ENCODE measurements at regions not wholly inside any gene's neighbourhood (a gene's known extent, or its start where the extent isn't known, plus 50 kb on each side); places are given as distances from the start of the nearest gene placed in this dataset.

GRCh38 chr2:236776206-236776605, 206.6 kb downstream of the ACKR3 start:
- H3K4me2 ChIP-seq (ENCODE audit: low read length), result no peak overlapping the region
- no peak overlapping the region for H3K27ac ChIP-seq (ENCODE audit: low read length)
- H4K20me1 ChIP-seq (ENCODE audit: insufficient read depth), result no peaks in the 10 kb centered on the region
- H3K27me3 ChIP-seq (ENCODE audit: insufficient read depth, low read depth, low read length), result no peaks in the 10 kb centered on the region
- no peak overlapping the region for H3K4me3 ChIP-seq (ENCODE audit: low read length)
- no peak for TF ChIP-seq RAD21 (conservative IDR thresholded peaks at IDR 0.05)
- TF ChIP-seq CTCF (IDR thresholded peaks at IDR 0.05; ENCODE audit: poor library complexity, severe bottlenecking), result no peak
- TF ChIP-seq, protein P1, sequence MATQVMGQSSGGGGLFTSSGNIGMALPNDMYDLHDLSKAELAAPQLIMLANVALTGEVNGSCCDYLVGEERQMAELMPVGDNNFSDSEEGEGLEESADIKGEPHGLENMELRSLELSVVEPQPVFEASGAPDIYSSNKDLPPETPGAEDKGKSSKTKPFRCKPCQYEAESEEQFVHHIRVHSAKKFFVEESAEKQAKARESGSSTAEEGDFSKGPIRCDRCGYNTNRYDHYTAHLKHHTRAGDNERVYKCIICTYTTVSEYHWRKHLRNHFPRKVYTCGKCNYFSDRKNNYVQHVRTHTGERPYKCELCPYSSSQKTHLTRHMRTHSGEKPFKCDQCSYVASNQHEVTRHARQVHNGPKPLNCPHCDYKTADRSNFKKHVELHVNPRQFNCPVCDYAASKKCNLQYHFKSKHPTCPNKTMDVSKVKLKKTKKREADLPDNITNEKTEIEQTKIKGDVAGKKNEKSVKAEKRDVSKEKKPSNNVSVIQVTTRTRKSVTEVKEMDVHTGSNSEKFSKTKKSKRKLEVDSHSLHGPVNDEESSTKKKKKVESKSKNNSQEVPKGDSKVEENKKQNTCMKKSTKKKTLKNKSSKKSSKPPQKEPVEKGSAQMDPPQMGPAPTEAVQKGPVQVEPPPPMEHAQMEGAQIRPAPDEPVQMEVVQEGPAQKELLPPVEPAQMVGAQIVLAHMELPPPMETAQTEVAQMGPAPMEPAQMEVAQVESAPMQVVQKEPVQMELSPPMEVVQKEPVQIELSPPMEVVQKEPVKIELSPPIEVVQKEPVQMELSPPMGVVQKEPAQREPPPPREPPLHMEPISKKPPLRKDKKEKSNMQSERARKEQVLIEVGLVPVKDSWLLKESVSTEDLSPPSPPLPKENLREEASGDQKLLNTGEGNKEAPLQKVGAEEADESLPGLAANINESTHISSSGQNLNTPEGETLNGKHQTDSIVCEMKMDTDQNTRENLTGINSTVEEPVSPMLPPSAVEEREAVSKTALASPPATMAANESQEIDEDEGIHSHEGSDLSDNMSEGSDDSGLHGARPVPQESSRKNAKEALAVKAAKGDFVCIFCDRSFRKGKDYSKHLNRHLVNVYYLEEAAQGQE (IDR thresholded peaks at IDR 0.05; ENCODE audit: borderline replicate concordance), result no peak
- H2AFZ ChIP-seq (ENCODE audit: low read depth, low read length), result no peak overlapping the region
- no peaks in the 10 kb centered on the region for H3K36me3 ChIP-seq (ENCODE audit: insufficient read depth, low read length)
- no peaks in the 10 kb centered on the region for H3K9me2 ChIP-seq (ENCODE audit: insufficient read depth, low read length)
- no peaks in the 10 kb centered on the region for H3K9me3 ChIP-seq (ENCODE audit: low read length)
- H3F3A ChIP-seq (ENCODE audit: insufficient read depth, low read length, poor library complexity, severe bottlenecking), result no peaks in the 10 kb centered on the region
- H3K79me2 ChIP-seq (replicated peaks; ENCODE audit: insufficient read depth, low read length), result no peaks in the 10 kb centered on the region
- H3K9ac ChIP-seq (ENCODE audit: low read length), result no peak overlapping the region

DNA sequence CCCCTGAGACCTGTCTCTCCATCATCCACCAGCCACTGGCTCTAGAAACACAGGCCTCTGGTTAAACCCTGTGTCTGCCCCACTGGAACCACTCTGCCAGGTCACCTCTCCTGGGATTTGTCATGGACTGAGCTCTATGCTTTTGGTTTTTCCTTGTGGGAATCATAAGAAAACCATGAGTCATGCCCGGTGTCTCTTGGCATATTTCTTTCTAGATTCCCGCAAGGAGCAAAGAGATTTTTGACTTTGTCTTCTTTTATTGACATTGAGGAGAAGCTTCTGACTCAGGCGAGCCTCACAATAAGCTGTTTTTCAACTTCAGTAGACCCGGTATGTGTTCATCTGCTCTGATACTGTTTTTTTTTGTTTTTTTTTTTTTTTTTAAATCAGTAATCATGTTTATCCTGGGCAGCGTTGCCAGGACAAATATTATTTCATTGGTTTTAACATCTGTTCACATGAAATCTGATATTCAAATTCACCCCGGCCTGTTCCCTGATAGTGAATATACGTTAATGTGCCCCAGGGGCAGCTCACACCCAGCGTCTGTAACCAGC, 207.1 kb downstream of the ACKR3 start:
- H3K9me3 ChIP-seq (ENCODE audit: low read length), result no peaks in the 10 kb centered on the region
- H3K27ac ChIP-seq (ENCODE audit: low read length), result no peak overlapping the region
- no peak overlapping the region for H3K9ac ChIP-seq (ENCODE audit: low read length)
- H3K36me3 ChIP-seq (ENCODE audit: insufficient read depth, low read length), result no peaks in the 10 kb centered on the region
- H3K4me3 ChIP-seq (ENCODE audit: low read length), result no peak overlapping the region
- no peak overlapping the region for H3K4me2 ChIP-seq (ENCODE audit: low read length)
- H3K9me2 ChIP-seq (ENCODE audit: insufficient read depth, low read length), result no peaks in the 10 kb centered on the region
- TF ChIP-seq RAD21 (conservative IDR thresholded peaks at IDR 0.05) (no peak), EZH2 (IDR thresholded peaks at IDR 0.05; ENCODE audit: borderline replicate concordance, insufficient read depth, low read length, poor library complexity, severe bottlenecking) (no peak), SMC3 (conservative IDR thresholded peaks at IDR 0.05; ENCODE audit: poor library complexity) (no peak), TAF1 (IDR thresholded peaks at IDR 0.05; ENCODE audit: low read depth) (no peak), EP300 (conservative IDR thresholded peaks at IDR 0.05; ENCODE audit: poor library complexity, severe bottlenecking) (no peak), CTCF (IDR thresholded peaks at IDR 0.05; ENCODE audit: poor library complexity, severe bottlenecking) (no peak), MXI1 (conservative IDR thresholded peaks at IDR 0.05; ENCODE audit: poor library complexity, severe bottlenecking) (no peak), POLR2AphosphoS5 (IDR thresholded peaks at IDR 0.05) (no peak)
- TF ChIP-seq, protein P1 (IDR thresholded peaks at IDR 0.05; ENCODE audit: borderline replicate concordance), result no peak
- no peak overlapping the region for H2AFZ ChIP-seq (ENCODE audit: low read depth, low read length)
- no peaks in the 10 kb centered on the region for H4K20me1 ChIP-seq (ENCODE audit: insufficient read depth)
- no peaks in the 10 kb centered on the region for H3F3A ChIP-seq (ENCODE audit: insufficient read depth, low read length, poor library complexity, severe bottlenecking)
- H3K79me2 ChIP-seq (replicated peaks; ENCODE audit: insufficient read depth, low read length), result no peaks in the 10 kb centered on the region
- no peaks in the 10 kb centered on the region for H3K27me3 ChIP-seq (ENCODE audit: insufficient read depth, low read depth, low read length)

All from neural cell (in vitro differentiated cells).